Activated CD4-positive, alpha-beta T cell treated with anti-CD3 and anti-CD28 coated beads, Interleukin-10, Interleukin-2, amounts not matched to agents 100 ng/mL and 50 ng/mL, durations not matched to agents 16 hours and 8 hours (primary cell): ENCODE measurements at regions not wholly inside any gene's neighbourhood (a gene's known extent, or its start where the extent isn't known, plus 50 kb on each side); places are given as distances from the start of the nearest gene placed in this dataset.

ENCODE experiments used
- DNase-seq: peaks from one replicate; pipeline ENCODE4 v3.0.0-alpha.2; 2020

GRCh38 chr5:112663146-112663545, 74.5 kb upstream of the APC start:
- DNase-seq, result no peak

GRCh38 chr5:112668016-112668415, 69.7 kb upstream of the APC start:
- no peak for DNase-seq

GRCh38 chr5:112668911-112669310, 68.8 kb upstream of the APC start:
- DNase-seq, result no peak

GRCh38 chr5:112669328-112669963, 68.2 kb upstream of the APC start:
- no peak for DNase-seq

GRCh38 chr5:112671687-112672086, 66.0 kb upstream of the APC start:
- no peak for DNase-seq

- DNase-seq, result no peak
Measured at GRCh38 chr5:112681481-112681908, 56.2 kb upstream of the APC start.

GRCh38 chr5:112682621-112683061, 55.0 kb upstream of the APC start:
- no peak for DNase-seq

GRCh38 chr5:112684121-112684520, 53.6 kb upstream of the APC start:
- DNase-seq, result no peak

- DNase-seq, result no peak
Measured at GRCh38 chr5:112684737-112685136, 52.9 kb upstream of the APC start.

GRCh38 chr5:112685386-112685785, 52.3 kb upstream of the APC start:
- DNase-seq, result no peak

- no peak for DNase-seq
Measured at GRCh38 chr5:112685931-112686330, 51.8 kb upstream of the APC start.

GRCh38 chr5:112686675-112687074, 51.0 kb upstream of the APC start:
- DNase-seq, result no peak

GRCh38 chr5:112687306-112687705, 50.4 kb upstream of the APC start:
- no peak for DNase-seq
